HG02970 (cell line): ENCODE measurements at regions not wholly inside any gene's neighbourhood (a gene's known extent, or its start where the extent isn't known, plus 50 kb on each side); places are given as distances from the start of the nearest gene placed in this dataset.

ENCODE experiments used
- ATAC-seq: cut with Tn5 transposase; IDR thresholded peaks from one replicate; pipeline ENCODE4 v1.9.1; 2021; ENCODE audit warnings: mild to moderate bottlenecking, moderate library complexity, moderate number of reproducible peaks; ENCODE audit not compliant: unreplicated experiment, low FRiP score

GRCh38 chr3:182725372-182726251 lies 67.7 kb upstream of the ATP11B start:
- ATAC-seq, result no peak

DNA sequence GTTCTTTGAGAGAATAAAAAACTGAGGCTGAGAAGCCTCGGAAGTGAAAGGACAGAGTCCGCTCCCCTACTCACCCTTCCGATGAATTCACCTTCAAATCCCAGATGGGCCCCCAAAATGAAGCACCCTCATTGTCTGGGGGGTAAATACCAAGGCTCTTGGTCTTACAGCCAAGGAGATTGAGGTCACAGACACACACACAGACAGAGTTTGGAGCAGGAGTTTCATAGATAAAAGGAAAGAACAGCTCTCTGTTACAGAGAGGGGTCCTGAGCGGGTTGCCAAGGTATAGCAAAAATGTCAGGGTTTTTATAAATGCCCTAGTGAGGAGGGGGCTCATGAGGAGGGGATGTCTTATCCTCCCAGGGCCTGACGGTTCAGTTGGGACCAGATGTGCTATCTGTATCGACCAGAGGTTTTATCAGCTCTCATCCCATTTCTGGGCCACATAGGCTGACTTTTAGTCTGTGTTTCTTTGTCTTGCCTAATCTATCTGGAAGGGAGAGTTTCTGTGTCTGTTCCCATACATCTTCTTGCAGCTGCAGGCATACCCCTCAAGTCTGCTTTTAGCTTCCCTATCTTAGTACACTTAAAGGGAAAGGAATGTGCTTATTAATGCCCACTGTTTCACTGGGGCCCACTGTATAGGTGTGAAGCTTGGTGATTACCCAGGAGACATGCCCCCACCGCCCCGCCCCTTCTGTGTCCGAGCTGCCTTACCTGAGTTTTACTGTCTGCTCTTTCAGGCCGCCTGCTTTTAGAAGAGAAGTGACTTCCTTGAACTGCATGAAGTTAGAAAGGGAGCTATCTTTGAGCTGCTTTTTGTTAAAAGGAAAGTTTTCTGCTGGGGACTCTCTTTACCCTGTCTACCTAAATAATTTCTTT lies 66.8 kb upstream of the ATP11B start:
- ATAC-seq, result no peak

- no peak for ATAC-seq
Measured at GRCh38 chr3:182728238-182728637, 65.1 kb upstream of the ATP11B start.

- ATAC-seq, result peak; percentile 60
Measured at GRCh38 chr3:182729903-182730674, 63.2 kb upstream of the ATP11B start.

DNA sequence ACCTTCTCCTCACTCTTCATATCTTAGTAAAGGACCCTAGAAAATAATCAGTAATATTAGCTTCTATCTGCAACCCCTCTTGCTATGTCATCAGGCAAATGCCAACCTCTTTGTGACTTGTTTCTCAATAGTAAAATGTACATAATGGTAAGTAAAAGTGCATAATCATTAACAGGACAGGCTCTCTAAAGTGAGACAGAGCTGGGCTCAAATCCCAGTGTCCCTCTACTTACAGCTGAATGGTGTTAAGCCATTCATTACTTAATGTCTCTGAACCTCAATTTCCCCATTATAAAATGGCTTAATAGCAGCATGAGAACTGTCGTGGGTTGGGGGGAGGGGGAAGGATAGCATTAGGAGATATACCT lies 62.6 kb upstream of the ATP11B start:
- ATAC-seq, result no peak

GRCh38 chr3:182731764-182732163 lies 61.5 kb upstream of the ATP11B start:
- ATAC-seq, result no peak

- no peak for ATAC-seq
Measured at GRCh38 chr3:182732232-182733015, 60.9 kb upstream of the ATP11B start.

DNA sequence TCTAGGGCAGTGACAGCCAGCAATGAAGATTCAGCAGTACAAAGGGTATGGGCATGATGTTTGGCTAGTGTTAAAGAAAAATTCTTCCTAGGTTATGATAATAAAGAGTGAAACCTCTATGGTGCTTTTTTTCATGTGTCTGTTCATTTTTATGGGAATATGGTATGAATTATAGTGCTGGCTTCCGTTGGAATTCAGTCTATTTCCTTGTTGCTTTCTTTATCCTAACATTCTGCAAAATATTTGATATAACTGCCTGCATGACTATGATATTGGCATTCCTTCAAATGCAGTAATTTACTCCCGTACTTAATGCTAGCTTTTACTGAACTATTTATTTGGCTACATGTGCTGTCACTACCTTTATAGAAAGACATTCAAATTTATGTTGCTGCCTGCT lies 57.6 kb upstream of the ATP11B start:
- ATAC-seq, result no peak

- ATAC-seq, result no peak
Measured at GRCh38 chr3:182737825-182738224, 55.5 kb upstream of the ATP11B start.

- no peak for ATAC-seq
Measured at GRCh38 chr3:182738583-182739411, 54.5 kb upstream of the ATP11B start.

- ATAC-seq, result no peak
Measured at GRCh38 chr3:182739619-182740018, 53.7 kb upstream of the ATP11B start.

- ATAC-seq, result no peak
Measured at GRCh38 chr3:182740710-182741109, 52.6 kb upstream of the ATP11B start.

DNA sequence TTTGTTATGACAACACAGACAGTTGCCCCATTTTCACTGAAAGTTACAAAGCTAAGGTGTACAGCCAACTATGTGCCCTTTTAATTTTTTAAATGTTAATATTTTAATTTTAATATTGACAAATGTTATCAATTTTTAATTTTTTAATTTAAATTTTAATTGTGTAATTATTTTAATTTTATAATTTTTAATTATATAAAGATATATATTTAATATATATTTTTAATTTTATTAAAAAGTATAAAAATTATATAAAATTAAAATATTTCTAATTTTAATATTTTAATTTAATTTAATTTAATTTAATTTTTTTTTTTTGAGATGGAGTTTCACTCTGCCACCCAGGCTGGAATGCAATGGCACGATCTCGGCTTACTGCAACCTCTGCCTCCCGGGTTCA lies 52.1 kb upstream of the ATP11B start:
- no peak for ATAC-seq
